Coronary artery (tissue), 2 donors: ENCODE measurements at regions not wholly inside any gene's neighbourhood (a gene's known extent, or its start where the extent isn't known, plus 50 kb on each side); places are given as distances from the start of the nearest gene placed in this dataset.

Experiments used
- DNase-seq: peaks from one replicate; pipeline ENCODE4 v3.0.0-alpha.2; 2017; ENCODE audit warnings: low spot score
- H3K27ac ChIP-seq, 2 donors: fragments of 200-600 bp; sonication (generic); one replicate each; pipeline ENCODE4 v1.5.1; 2016 to 2019
- H3K4me3 ChIP-seq: fragments of 200-600 bp; sonication (generic); 2 replicates; pipeline ENCODE4 v1.5.1; 2016; ENCODE audit warnings: mild to moderate bottlenecking, moderate library complexity
- CTCF ChIP-seq: fragments of 200-600 bp; sonication (generic); IDR thresholded peaks from one replicate; pipeline ENCODE4 v1.5.1; 2019; ENCODE audit warnings: antibody characterized with exemption

- H3K4me3 ChIP-seq, result no peak overlapping the region
- no peak for DNase-seq
- no peak for TF ChIP-seq CTCF
- H3K27ac ChIP-seq, result no peak overlapping the region
Observed at GRCh38 chr13:62336507-62336906, 920.9 kb upstream of the PCDH20 start.

GRCh38 chr13:62333466-62333865 lies 917.8 kb upstream of the PCDH20 start:
- Histone ChIP-seq H3K4me3 (no peak overlapping the region), H3K27ac (no peak overlapping the region)
- no peak for DNase-seq
- no peak for TF ChIP-seq CTCF

GRCh38 chr13:62331384-62331783 lies 915.7 kb upstream of the PCDH20 start:
- TF ChIP-seq CTCF, result no peak
- H3K27ac ChIP-seq, result no peak overlapping the region
- DNase-seq, result no peak
- H3K4me3 ChIP-seq, result no peak overlapping the region

- Histone ChIP-seq H3K4me3 (no peak overlapping the region), H3K27ac (no peak overlapping the region)
- no peak for DNase-seq
- TF ChIP-seq CTCF, result no peak
Observed at GRCh38 chr13:62327367-62327766, 911.7 kb upstream of the PCDH20 start.

GRCh38 chr13:62324842-62325241 lies 909.2 kb upstream of the PCDH20 start:
- Histone ChIP-seq H3K4me3 (no peak overlapping the region), H3K27ac (no peak overlapping the region)
- TF ChIP-seq CTCF, result no peak
- DNase-seq, result no peak

GRCh38 chr13:62321895-62322294 lies 906.2 kb upstream of the PCDH20 start:
- no peak for TF ChIP-seq CTCF
- no peak overlapping the region for H3K4me3 ChIP-seq
- DNase-seq, result no peak
- H3K27ac ChIP-seq, result no peak overlapping the region

- DNase-seq, result no peak
- Histone ChIP-seq H3K4me3 (no peak overlapping the region), H3K27ac (no peak overlapping the region)
- TF ChIP-seq CTCF, result no peak
Observed at GRCh38 chr13:62321139-62321538, 905.5 kb upstream of the PCDH20 start.
